ENCODE measurements at regions not wholly inside any gene's neighbourhood (a gene's known extent, or its start where the extent isn't known, plus 50 kb on each side); places are given as distances from the start of the nearest gene placed in this dataset.

DNA sequence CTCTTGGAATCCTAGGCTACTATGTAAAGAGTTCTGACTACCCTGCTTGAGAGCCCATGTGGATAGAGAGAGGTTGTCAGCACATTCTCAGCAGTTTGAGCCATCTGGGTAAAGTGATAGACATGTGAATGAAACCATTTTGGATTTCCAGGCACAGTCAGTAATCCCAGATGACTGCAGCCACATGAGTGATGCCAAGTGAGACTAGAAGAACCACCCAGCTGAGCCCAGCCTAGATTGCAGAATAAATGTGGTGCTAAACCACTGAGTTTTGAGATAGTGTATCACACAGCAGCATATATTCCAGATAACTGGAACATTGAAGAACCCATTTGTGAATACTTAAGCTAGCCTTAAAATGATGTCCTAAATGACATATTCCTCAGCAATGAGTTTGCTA is 166.2 kb downstream of the ATP6V1G3 start:
- no peaks in the 10 kb centered on the region for H3K27me3 ChIP-seq (ENCODE audit: control insufficient read depth, insufficient read depth, low read length)
- DNase-seq (ENCODE audit: low read depth, low spot score), result no peak
- no peaks in the 10 kb centered on the region for H3K36me3 ChIP-seq (ENCODE audit: control insufficient read depth, insufficient read depth, low read length)
- no peaks in the 10 kb centered on the region for H3K4me1 ChIP-seq (ENCODE audit: control insufficient read depth, insufficient read depth, low read length)
- no peaks in the 10 kb centered on the region for H3K9me3 ChIP-seq (ENCODE audit: control insufficient read depth, insufficient read depth, low read length)
- H3K4me3 ChIP-seq (ENCODE audit: low read length), result no peak overlapping the region
- H3K27ac ChIP-seq (ENCODE audit: low read length), result no peak overlapping the region

DNA sequence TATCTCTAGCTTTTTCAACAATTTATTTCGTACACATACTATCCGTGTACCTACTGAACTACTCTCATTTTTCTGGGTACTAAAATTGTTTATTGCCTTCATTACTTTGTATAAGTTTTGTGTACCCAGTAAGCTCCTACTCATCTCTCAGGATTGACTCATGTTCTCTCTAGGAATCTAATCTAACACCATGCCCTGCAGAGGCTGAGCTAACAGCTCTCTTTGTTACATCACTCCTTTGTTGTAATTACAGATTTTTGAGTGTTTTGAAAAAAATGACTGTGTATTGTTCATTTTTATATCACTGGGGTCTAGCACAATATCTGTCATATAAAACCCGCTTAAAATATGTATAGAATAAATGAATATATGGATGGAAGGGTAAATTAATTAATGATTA is 167.1 kb downstream of the ATP6V1G3 start:
- Histone ChIP-seq H3K4me1 (ENCODE audit: control insufficient read depth, insufficient read depth, low read length) (no peaks in the 10 kb centered on the region), H3K9me3 (ENCODE audit: control insufficient read depth, insufficient read depth, low read length) (no peaks in the 10 kb centered on the region), H3K36me3 (ENCODE audit: control insufficient read depth, insufficient read depth, low read length) (no peaks in the 10 kb centered on the region), H3K27me3 (ENCODE audit: control insufficient read depth, insufficient read depth, low read length) (no peaks in the 10 kb centered on the region), H3K4me3 (ENCODE audit: low read length) (no peak overlapping the region), H3K27ac (ENCODE audit: low read length) (no peak overlapping the region)
- WGBS (ENCODE audit: insufficient coverage, insufficient read length), result no CpG with 5 or more reads among the region's 3 CpGs
- DNase-seq (ENCODE audit: low read depth, low spot score), result no peak
